SU-DHL-6 (cell line): ENCODE measurements at regions not wholly inside any gene's neighbourhood (a gene's known extent, or its start where the extent isn't known, plus 50 kb on each side); places are given as distances from the start of the nearest gene placed in this dataset.

Experiments used
- H2AFZ ChIP-seq: fragments of 200-600 bp; sonication (generic); 2 replicates; pipeline ENCODE4 v1.6.1; 2014; ENCODE audit warnings: low read depth, mild to moderate bottlenecking, moderate library complexity, mixed read lengths, antibody characterized with exemption, low read length; ENCODE audit not compliant: severe bottlenecking
- H3F3A ChIP-seq: fragments of 200-600 bp; shearing (Covaris generic); 2 replicates; pipeline ENCODE4 v1.6.0; 2016; ENCODE audit warnings: antibody characterized with exemption, mild to moderate bottlenecking; ENCODE audit not compliant: insufficient read depth
- H3K27ac ChIP-seq: fragments of 200-600 bp; sonication (generic); 2 replicates; pipeline ENCODE4 v1.5.1; 2016; ENCODE audit warnings: low read depth, mild to moderate bottlenecking, low read length, moderate library complexity, mixed read lengths
- H3K27me3 ChIP-seq: fragments of 200-600 bp; sonication (generic), shearing (Covaris generic); 2 replicates; pipeline ENCODE4 v1.6.0; 2014; ENCODE audit warnings: mild to moderate bottlenecking, low read length
- H3K36me3 ChIP-seq: fragments of 200-600 bp; sonication (generic); 2 replicates; pipeline ENCODE4 v1.6.1; 2014; ENCODE audit warnings: mild to moderate bottlenecking, low read length, mixed read lengths
- H3K4me2 ChIP-seq: fragments of 300-600, 200-600 bp; shearing (Covaris generic), sonication (generic); 2 replicates; pipeline ENCODE4 v1.6.0; 2014; ENCODE audit warnings: low read length, low read depth, mild to moderate bottlenecking; ENCODE audit not compliant: poor library complexity, severe bottlenecking
- H3K4me3 ChIP-seq: fragments of 200-600 bp; sonication (generic); 2 replicates; pipeline ENCODE4 v1.5.1; 2014; ENCODE audit warnings: antibody characterized with exemption, low read length, mild to moderate bottlenecking, mixed read lengths; ENCODE audit not compliant: insufficient read depth, poor library complexity, severe bottlenecking
- H3K79me2 ChIP-seq: fragments of 200-600 bp; sonication (generic); 2 replicates; pipeline ENCODE4 v1.6.1; 2014; ENCODE audit warnings: mild to moderate bottlenecking, low read length, moderate library complexity; ENCODE audit not compliant: insufficient read depth
- H3K9ac ChIP-seq: fragments of 200-600 bp; sonication (generic); 2 replicates; pipeline ENCODE4 v1.7.0; 2014; ENCODE audit warnings: mild to moderate bottlenecking, low read length
- H3K9me2 ChIP-seq: fragments of 200-600 bp; sonication (generic); replicated peaks from 2 replicates; pipeline ENCODE4 v1.6.1; 2014; ENCODE audit warnings: low read length; ENCODE audit not compliant: insufficient read depth
- H3K9me3 ChIP-seq: fragments of 200-600 bp; sonication (generic); 2 replicates; pipeline ENCODE4 v1.6.1; 2014; ENCODE audit warnings: low read length, mixed read lengths; ENCODE audit not compliant: insufficient read depth
- H4K20me1 ChIP-seq: fragments of 200-600 bp; sonication (generic); 2 replicates; pipeline ENCODE4 v1.6.1; 2014; ENCODE audit warnings: low read depth, mild to moderate bottlenecking, antibody characterized with exemption, low read length, moderate library complexity, mixed read lengths
- EZH2phosphoT487 ChIP-seq: fragments of 200-600 bp; sonication (generic), shearing (Covaris generic); conservative IDR thresholded peaks from 2 replicates; pipeline ENCODE4 v1.6.1; 2018; ENCODE audit warnings: mild to moderate bottlenecking, antibody characterized with exemption, low read length, moderate library complexity, mixed read lengths
- TF ChIP-seq, protein P1 (sequence below): fragments of 200-600 bp; sonication (generic); IDR thresholded peaks from one replicate; pipeline ENCODE4 v1.5.1; 2017; ENCODE audit warnings: antibody characterized with exemption, mild to moderate bottlenecking, low read length, moderate library complexity; ENCODE audit not compliant: insufficient read depth, poor library complexity, severe bottlenecking

DNA sequence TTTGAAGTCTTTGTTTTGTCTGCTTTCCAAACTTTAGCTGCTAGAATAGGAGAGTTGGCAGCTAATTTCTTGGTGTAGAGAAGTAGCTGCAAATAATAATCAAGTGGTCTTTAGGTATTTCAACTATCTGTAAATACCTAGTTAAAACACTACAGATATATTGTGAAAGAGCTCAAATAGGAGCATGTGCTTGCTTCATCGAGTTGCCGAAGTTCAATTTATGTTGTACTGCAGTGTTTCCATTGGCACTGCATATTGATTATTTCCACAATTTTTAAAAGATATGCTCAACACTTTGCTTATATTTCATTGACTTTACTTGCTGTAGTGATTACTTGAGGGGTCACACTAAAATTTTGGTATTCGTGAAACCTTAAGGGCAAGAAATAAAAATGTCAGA is 131.6 kb upstream of the BMP4 start:
- Histone ChIP-seq H4K20me1 (no peaks in the 10 kb centered on the region), H3K36me3 (no peaks in the 10 kb centered on the region), H3K4me3 (no peak overlapping the region), H3K9me2 (no peaks in the 10 kb centered on the region), H3F3A (no peaks in the 10 kb centered on the region), H2AFZ (no peak overlapping the region), H3K9ac (no peak overlapping the region), H3K27me3 (no peaks in the 10 kb centered on the region), H3K4me2 (no peak overlapping the region), H3K79me2 (no peaks in the 10 kb centered on the region), H3K27ac (no peak overlapping the region), H3K9me3 (0 out of 2 replicates have a peak, but pooled peaks cover 3% of the 10 kb centered on the region)
- no peak for TF ChIP-seq EZH2phosphoT487
- TF ChIP-seq, protein P1, sequence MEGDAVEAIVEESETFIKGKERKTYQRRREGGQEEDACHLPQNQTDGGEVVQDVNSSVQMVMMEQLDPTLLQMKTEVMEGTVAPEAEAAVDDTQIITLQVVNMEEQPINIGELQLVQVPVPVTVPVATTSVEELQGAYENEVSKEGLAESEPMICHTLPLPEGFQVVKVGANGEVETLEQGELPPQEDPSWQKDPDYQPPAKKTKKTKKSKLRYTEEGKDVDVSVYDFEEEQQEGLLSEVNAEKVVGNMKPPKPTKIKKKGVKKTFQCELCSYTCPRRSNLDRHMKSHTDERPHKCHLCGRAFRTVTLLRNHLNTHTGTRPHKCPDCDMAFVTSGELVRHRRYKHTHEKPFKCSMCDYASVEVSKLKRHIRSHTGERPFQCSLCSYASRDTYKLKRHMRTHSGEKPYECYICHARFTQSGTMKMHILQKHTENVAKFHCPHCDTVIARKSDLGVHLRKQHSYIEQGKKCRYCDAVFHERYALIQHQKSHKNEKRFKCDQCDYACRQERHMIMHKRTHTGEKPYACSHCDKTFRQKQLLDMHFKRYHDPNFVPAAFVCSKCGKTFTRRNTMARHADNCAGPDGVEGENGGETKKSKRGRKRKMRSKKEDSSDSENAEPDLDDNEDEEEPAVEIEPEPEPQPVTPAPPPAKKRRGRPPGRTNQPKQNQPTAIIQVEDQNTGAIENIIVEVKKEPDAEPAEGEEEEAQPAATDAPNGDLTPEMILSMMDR = no peak

DNA sequence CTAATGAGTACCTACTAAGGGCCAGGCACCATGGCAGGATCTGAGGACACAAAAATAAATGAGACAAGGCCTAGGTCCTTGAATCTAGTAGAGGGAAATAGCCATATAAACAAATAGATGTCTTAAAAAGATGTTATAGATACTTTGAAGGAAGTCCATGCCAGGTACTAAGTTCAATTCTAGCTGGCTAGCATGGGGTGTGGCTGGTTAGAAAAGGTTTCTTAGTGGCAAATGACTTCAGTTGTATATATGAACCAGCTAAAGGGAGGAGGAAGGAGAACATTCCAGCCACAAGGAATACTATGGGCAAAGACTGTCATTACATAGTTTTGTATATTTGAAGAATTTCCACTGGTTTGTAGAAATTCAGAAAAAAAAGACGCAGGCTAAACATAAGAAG is 133.6 kb upstream of the BMP4 start:
- Histone ChIP-seq H3K9me3 (0 out of 2 replicates have a peak, but pooled peaks cover 3% of the 10 kb centered on the region), H3K9me2 (no peaks in the 10 kb centered on the region), H3K36me3 (no peaks in the 10 kb centered on the region), H3K9ac (no peak overlapping the region), H3K27ac (no peak overlapping the region), H3K4me2 (no peak overlapping the region), H3F3A (no peaks in the 10 kb centered on the region), H4K20me1 (no peaks in the 10 kb centered on the region), H3K27me3 (no peaks in the 10 kb centered on the region), H3K4me3 (no peak overlapping the region), H2AFZ (no peak overlapping the region), H3K79me2 (no peaks in the 10 kb centered on the region)
- TF ChIP-seq EZH2phosphoT487 = no peak
- TF ChIP-seq, protein P1 = no peak

DNA sequence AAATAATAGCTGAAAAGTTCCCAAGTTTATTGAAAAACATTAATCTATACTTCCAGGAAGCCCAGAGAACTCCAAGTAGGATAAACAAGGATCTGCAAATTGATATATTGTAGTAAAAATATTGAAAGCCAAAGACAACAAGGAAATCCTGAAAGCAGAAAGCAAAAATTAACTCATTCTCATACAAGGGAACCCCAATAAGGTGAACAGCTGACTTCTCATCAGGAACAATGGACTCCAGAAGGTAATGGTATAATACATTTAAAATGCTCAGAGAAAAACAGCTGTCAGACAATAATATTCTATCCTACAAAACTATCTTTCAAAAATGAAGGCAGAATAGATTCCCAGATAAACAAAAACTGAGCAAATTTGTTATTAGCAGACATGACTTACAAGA is 138.1 kb upstream of the BMP4 start:
- Histone ChIP-seq H3K36me3 (no peaks in the 10 kb centered on the region), H3F3A (no peaks in the 10 kb centered on the region), H3K4me3 (no peak overlapping the region), H3K9me3 (0 out of 2 replicates have a peak, but pooled peaks cover 3% of the 10 kb centered on the region), H3K27me3 (no peaks in the 10 kb centered on the region), H2AFZ (no peak overlapping the region), H3K9me2 (no peaks in the 10 kb centered on the region), H3K27ac (no peak overlapping the region), H4K20me1 (no peaks in the 10 kb centered on the region), H3K4me2 (no peak overlapping the region), H3K79me2 (no peaks in the 10 kb centered on the region), H3K9ac (no peak overlapping the region)
- TF ChIP-seq EZH2phosphoT487 = no peak
- TF ChIP-seq, protein P1 = no peak

DNA sequence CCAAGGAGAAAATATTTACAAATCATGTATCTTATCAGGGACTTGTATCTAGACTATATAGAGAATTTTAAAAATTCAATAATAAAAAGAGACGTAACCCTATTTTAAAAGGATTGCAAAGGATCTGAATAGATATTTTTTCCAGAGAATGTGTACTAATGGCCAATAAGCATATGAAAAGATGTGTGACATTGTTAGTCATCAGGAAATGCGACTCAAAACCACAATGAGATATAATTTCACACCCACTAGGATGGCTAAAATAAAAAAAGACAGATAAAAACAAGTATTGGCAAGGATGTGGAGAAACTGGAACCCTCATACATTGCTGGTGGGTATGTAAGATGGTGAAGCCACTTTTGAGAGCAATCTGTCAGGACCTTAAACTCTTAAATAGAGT is 141.9 kb upstream of the BMP4 start:
- no peaks in the 10 kb centered on the region for H3K79me2 ChIP-seq
- no peak overlapping the region for H3K9ac ChIP-seq
- H4K20me1 ChIP-seq = no peaks in the 10 kb centered on the region
- no peak overlapping the region for H3K4me2 ChIP-seq
- H3K36me3 ChIP-seq = no peaks in the 10 kb centered on the region
- H3K9me3 ChIP-seq = no peaks in the 10 kb centered on the region
- no peaks in the 10 kb centered on the region for H3F3A ChIP-seq
- H3K4me3 ChIP-seq = no peak overlapping the region
- H2AFZ ChIP-seq = no peak overlapping the region
- no peaks in the 10 kb centered on the region for H3K27me3 ChIP-seq
- no peak overlapping the region for H3K27ac ChIP-seq
- H3K9me2 ChIP-seq = no peaks in the 10 kb centered on the region
- no peak for TF ChIP-seq EZH2phosphoT487
- TF ChIP-seq, protein P1 = no peak
